LNCaP clone FGC (cell line): ENCODE measurements at regions not wholly inside any gene's neighbourhood (a gene's known extent, or its start where the extent isn't known, plus 50 kb on each side); places are given as distances from the start of the nearest gene placed in this dataset.

ENCODE experiments used
- DNase-seq: peaks from one replicate; pipeline ENCODE4 v3.0.0-alpha.2; 2011; ENCODE audit warnings: low read depth
- H3K4me3 ChIP-seq: 2 replicates; pipeline ENCODE4 v1.5.1; 2011; ENCODE audit warnings: mild to moderate bottlenecking, low read depth, low read length, control low read depth
- TF ChIP-seq, protein P1 (sequence below): IDR thresholded peaks from 2 replicates; pipeline ENCODE4 v1.5.1; 2012; ENCODE audit warnings: mild to moderate bottlenecking; ENCODE audit not compliant: control insufficient read depth, insufficient read depth; ENCODE audit errors: extremely low read depth

DNA sequence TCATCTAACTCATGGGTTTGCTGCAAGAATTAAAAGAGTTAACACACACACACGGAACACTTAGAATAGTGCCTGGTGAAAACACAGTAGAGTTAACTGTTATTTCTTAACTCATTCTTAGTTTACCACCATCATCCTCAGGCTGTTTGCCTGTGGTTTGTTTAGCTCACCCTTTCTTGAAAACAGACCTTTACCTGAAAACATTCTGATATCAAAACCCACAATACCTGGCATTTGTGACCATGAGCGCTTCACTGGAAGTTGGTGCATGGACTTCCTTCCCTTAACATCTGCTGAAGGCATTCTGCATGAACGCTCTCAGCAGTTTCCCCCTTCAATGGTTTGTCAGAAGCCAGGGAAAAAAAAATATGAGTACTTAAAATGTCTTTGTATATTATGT is 256.0 kb downstream of the ETS1 start:
- no peak for DNase-seq
- no peak overlapping the region for H3K4me3 ChIP-seq
- TF ChIP-seq, protein P1, sequence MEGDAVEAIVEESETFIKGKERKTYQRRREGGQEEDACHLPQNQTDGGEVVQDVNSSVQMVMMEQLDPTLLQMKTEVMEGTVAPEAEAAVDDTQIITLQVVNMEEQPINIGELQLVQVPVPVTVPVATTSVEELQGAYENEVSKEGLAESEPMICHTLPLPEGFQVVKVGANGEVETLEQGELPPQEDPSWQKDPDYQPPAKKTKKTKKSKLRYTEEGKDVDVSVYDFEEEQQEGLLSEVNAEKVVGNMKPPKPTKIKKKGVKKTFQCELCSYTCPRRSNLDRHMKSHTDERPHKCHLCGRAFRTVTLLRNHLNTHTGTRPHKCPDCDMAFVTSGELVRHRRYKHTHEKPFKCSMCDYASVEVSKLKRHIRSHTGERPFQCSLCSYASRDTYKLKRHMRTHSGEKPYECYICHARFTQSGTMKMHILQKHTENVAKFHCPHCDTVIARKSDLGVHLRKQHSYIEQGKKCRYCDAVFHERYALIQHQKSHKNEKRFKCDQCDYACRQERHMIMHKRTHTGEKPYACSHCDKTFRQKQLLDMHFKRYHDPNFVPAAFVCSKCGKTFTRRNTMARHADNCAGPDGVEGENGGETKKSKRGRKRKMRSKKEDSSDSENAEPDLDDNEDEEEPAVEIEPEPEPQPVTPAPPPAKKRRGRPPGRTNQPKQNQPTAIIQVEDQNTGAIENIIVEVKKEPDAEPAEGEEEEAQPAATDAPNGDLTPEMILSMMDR: no peak

DNA sequence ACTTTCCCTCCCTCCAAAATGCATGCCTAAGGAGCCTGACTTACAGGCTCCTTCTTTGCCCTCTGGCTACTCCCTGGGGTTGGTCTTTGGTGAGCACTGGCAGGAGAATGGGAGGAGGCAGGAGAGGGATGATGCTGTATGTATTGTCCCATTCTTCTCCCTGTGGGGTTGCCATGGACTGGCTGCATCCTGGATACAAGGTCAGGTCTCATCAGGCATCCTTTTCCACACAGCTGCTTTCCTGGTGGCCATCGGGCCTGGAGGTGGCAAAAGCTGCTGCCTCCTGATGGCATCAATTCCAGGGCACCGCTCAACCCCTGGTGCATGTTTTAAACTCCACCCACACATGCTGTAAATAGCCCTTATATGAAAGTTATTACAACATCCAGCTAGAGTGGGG is 257.2 kb downstream of the ETS1 start:
- DNase-seq: no peak
- H3K4me3 ChIP-seq: no peak overlapping the region
- TF ChIP-seq, protein P1: no peak

DNA sequence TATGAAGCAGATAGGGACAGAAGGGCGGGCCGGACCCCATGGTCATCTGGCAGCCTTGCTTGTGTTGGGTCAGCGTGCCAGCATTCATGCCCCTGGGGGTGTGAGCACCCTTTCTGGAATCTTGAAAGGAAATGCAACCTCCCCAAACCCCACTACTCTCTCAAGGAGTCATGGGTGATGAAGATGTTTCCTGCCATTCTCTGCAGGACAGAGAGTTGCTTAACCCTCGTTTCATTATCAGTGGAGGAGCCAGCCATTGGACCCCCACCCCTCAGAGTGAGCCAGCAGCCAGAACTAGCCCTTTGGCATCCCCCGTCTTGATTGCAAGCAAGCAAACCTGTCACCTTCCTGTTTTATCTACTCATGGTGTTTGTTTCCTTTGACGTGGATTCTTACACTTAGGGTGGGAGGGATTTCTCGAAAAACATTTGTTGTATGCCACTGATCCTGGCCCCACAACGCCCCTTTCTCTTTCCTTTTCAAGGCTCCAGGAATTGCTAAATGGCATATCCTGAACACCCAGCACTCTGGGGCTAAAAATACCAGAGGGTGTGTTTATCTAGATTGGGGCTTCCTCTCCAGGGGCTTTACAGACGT is 258.3 kb downstream of the ETS1 start:
- TF ChIP-seq, protein P1: no peak
- no peak for DNase-seq
- H3K4me3 ChIP-seq: no peak overlapping the region

DNA sequence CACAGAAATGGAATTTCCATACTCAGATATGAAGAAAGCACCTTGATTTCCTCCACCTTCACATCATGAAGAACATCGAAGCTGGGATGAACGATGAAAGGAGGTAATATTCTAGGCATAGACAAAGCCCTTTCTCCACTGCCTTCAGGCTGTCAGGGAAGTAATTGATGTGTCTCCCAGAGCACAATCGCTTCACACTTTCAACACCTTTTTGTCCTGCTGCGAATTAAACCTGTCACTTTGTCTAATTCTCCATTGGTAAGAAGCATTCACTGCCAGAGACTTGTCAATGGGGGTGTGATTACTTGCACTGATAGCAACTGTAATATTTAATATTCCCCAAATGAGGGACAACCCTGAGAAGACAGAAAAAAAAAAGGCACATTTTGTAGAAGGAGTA is 260.1 kb downstream of the ETS1 start:
- TF ChIP-seq, protein P1: no peak
- no peak for DNase-seq
- H3K4me3 ChIP-seq: no peak overlapping the region

DNA sequence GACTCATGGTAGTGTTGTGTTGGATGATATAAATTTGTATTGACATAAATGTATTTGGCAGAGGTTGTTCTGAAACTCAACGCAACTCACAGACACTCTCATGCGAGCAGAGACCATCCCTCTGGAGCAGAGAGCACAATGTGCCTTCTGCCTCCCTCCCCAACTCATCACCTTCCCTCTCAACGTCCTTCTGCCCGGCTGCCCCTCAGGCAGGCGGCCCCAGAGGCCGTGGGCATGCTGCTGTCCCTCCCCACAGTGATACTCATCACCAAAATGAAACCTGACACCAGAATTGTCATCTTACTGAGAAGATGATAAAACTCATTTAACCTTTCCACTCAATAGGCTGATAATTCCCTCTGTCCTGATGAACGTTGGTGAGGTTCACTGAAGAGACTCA is 260.6 kb downstream of the ETS1 start:
- TF ChIP-seq, protein P1: no peak
- DNase-seq: no peak
- no peak overlapping the region for H3K4me3 ChIP-seq

DNA sequence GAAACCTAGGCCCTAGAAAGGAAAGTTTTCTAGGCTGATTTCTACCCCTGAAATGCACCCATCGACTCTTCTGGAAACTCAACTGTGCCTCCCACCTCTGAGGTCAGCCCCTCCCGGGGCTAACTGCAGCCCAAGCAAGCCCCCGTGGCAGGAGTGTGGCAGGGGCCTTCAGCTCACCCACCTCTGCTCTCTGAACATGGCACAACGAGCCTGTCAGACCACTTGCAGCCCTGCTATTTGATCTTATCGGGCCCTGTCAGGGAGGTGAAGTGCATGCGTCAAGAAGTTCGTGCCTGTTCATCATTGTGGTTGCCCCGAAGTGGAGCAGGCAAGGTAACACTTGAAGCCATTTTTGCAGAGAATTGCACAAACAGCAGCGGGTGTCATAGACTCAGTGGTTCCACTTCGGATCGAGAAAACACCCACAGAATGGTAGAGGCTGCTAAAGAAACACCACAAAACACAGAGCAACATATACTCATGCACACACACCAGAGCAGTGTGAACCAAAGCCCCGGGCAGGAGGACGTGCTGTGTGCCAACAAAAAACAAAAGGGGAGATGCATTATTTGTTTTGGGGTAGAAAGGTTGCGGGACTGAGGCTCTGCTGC is 262.7 kb downstream of the ETS1 start:
- TF ChIP-seq, protein P1: no peak

DNA sequence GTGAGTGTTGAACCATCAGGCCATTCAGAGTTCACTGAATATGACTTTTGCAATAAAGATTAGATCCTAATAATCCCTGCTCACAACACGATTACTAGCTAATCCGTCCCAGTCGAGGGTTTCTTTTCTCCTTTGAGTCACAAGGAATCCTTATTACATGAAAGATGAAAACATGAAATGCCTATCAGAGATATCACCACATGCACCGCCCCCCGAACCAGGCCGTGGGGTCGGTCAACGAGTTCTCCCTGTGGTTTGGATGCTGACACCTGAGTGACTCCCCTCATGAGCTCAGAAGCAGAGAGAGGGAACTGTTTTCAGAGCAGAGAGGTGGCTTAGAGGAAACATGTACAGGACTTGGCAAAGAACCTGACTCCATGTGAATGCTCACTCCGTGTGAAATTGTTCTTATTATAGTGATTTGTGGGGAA is 263.3 kb downstream of the ETS1 start:
- TF ChIP-seq, protein P1: no peak
- no peak for DNase-seq

More for the DNA sequence above, 262.7 kb downstream of the ETS1 start:
- no peak overlapping the region for H3K4me3 ChIP-seq
- no peak for DNase-seq

More for the DNA sequence above, 263.3 kb downstream of the ETS1 start:
- no peak overlapping the region for H3K4me3 ChIP-seq
